Hepatocyte (in vitro differentiated cells): ENCODE measurements at regions not wholly inside any gene's neighbourhood (a gene's known extent, or its start where the extent isn't known, plus 50 kb on each side); places are given as distances from the start of the nearest gene placed in this dataset.
A peak's percentile ranks its signal among the peaks of the same experiment; 100 is the strongest.

Experiments
- DNase-seq: peaks from one replicate; pipeline ENCODE4 v3.0.0-alpha.2; 2016; ENCODE audit warnings: low spot score
- H2AFZ ChIP-seq: fragments of 200-600 bp; sonication (generic); 2 replicates; pipeline ENCODE4 v1.6.0; 2016; ENCODE audit warnings: antibody characterized with exemption, mild to moderate bottlenecking
- H3K27ac ChIP-seq: fragments of 200-600 bp; sonication (generic); 2 replicates; pipeline ENCODE4 v1.5.1; 2016; ENCODE audit warnings: mild to moderate bottlenecking
- H3K27me3 ChIP-seq: fragments of 200-600 bp; sonication (generic); 2 replicates; pipeline ENCODE4 v1.6.1; 2016
- H3K36me3 ChIP-seq: fragments of 200-600 bp; sonication (generic); replicated peaks from 2 replicates; pipeline ENCODE4 v1.5.1; 2016; ENCODE audit warnings: low read depth; ENCODE audit not compliant: insufficient read depth
- H3K4me1 ChIP-seq: fragments of 200-600 bp; sonication (generic); 2 replicates; pipeline ENCODE4 v1.5.1; 2016; ENCODE audit warnings: mild to moderate bottlenecking, moderate library complexity; ENCODE audit not compliant: insufficient read depth
- H3K4me2 ChIP-seq: fragments of 200-600 bp; sonication (generic); 2 replicates; pipeline ENCODE4 v1.6.0; 2016
- H3K4me3 ChIP-seq: fragments of 200-600 bp; sonication (generic); 2 replicates; pipeline ENCODE4 v1.5.1; 2016; ENCODE audit warnings: mild to moderate bottlenecking
- H3K79me2 ChIP-seq: fragments of 200-600 bp; sonication (generic); 2 replicates; pipeline ENCODE4 v1.6.0; 2017; ENCODE audit warnings: mild to moderate bottlenecking
- H3K9me2 ChIP-seq: fragments of 200-600 bp; sonication (generic); replicated peaks from 2 replicates; pipeline ENCODE4 v1.6.0; 2017; ENCODE audit warnings: mild to moderate bottlenecking; ENCODE audit not compliant: insufficient read depth
- H3K9me3 ChIP-seq: fragments of 200-600 bp; sonication (generic); 2 replicates; pipeline ENCODE4 v1.5.1; 2016; ENCODE audit warnings: low read depth, mild to moderate bottlenecking
- H4K20me1 ChIP-seq: fragments of 200-600 bp; sonication (generic); 2 replicates; pipeline ENCODE4 v1.6.0; 2016; ENCODE audit warnings: mild to moderate bottlenecking; ENCODE audit not compliant: insufficient read depth, poor library complexity, severe bottlenecking
- CTCF ChIP-seq: fragments of 200-600 bp; sonication (generic); IDR thresholded peaks from 2 replicates; pipeline ENCODE4 v1.5.1; 2016; ENCODE audit warnings: antibody characterized with exemption, mild to moderate bottlenecking; ENCODE audit not compliant: poor library complexity
- EZH2 ChIP-seq: fragments of 200-600 bp; sonication (generic); IDR thresholded peaks from 2 replicates; pipeline ENCODE4 v1.6.1; 2016; ENCODE audit warnings: antibody characterized with exemption, mild to moderate bottlenecking, borderline replicate concordance
- EZH2phosphoT487 ChIP-seq: fragments of 200-600 bp; sonication (generic); IDR thresholded peaks from one replicate; pipeline ENCODE4 v1.6.1; 2018; ENCODE audit warnings: antibody characterized with exemption, mild to moderate bottlenecking, low read depth, moderate library complexity; ENCODE audit not compliant: unreplicated experiment, severe bottlenecking
- WGBS: methylation state at CpG from one replicate; pipeline ENCODE4 v1.1.6; 2016; ENCODE audit warnings: low lambda C conversion rate; ENCODE audit errors: missing lambda C conversion rate; 5-methylcytosine and 5-hydroxymethylcytosine counted together

DNA sequence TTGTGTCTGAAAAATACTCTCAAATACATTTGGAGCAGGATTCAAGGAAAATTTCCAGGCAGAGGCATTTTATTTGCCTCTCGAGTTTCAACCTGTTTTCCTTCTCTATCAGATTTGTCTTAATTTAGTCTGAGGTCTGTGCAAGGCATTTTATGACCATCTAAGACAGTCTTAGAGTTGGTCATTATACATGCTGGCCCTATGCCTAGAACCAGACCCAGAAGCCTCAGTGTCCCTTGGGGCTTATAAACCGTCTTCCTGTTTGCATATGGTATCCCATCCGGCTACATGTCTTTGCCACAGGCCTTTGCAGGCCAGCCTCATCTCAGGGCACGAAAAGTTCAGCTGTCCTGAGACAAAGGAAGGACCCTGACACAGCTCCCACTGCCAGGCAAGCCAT, 346.1 kb downstream of the SIPA1L2 start:
- no peak overlapping the region for H3K4me3 ChIP-seq
- no peaks in the 10 kb centered on the region for H3K4me1 ChIP-seq
- H3K9me3 ChIP-seq, result no peaks in the 10 kb centered on the region
- no peaks in the 10 kb centered on the region for H3K36me3 ChIP-seq
- H3K27ac ChIP-seq, result no peak overlapping the region
- no peaks in the 10 kb centered on the region for H3K9me2 ChIP-seq
- 60% methylated on average over 4 of the region's 4 CpGs for WGBS
- H3K4me2 ChIP-seq, result no peak overlapping the region
- H3K79me2 ChIP-seq, result no peaks in the 10 kb centered on the region
- DNase-seq, result peak; percentile 43
- TF ChIP-seq EZH2, result no peak
- no peak for TF ChIP-seq CTCF
- no peak for TF ChIP-seq EZH2phosphoT487
- no peak overlapping the region for H2AFZ ChIP-seq
- no peaks in the 10 kb centered on the region for H3K27me3 ChIP-seq
- no peaks in the 10 kb centered on the region for H4K20me1 ChIP-seq

DNA sequence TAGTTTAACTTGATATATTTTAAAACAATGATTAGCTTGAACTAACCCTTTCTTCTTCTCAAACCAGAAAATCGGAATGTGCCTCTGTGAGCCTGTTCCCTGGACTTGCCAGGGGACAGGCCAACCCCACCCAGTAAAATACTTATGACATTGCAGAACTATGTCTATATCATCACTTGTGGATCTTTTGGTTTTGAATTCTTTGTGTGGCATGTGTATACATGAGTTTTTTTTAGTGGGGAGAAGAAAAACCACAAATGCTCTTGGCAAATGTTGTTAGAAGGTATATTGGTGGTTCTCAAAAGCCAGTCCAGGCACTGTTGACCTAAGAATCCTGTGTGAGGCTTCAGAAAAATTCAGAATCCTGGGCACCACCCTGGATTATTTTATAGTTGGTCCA, 347.4 kb downstream of the SIPA1L2 start:
- Histone ChIP-seq H2AFZ (no peak overlapping the region), H4K20me1 (no peaks in the 10 kb centered on the region), H3K27ac (no peak overlapping the region), H3K27me3 (no peaks in the 10 kb centered on the region), H3K4me1 (no peaks in the 10 kb centered on the region), H3K79me2 (no peaks in the 10 kb centered on the region), H3K4me2 (no peak overlapping the region), H3K4me3 (no peak overlapping the region), H3K9me3 (no peaks in the 10 kb centered on the region), H3K36me3 (no peaks in the 10 kb centered on the region), H3K9me2 (no peaks in the 10 kb centered on the region)
- TF ChIP-seq EZH2phosphoT487 (no peak), EZH2 (no peak), CTCF (no peak)
- WGBS, result 97% methylated on average over 1 of the region's 1 CpG
- no peak for DNase-seq

- Histone ChIP-seq H3K27me3 (no peaks in the 10 kb centered on the region), H3K27ac (no peak overlapping the region), H3K9me2 (no peaks in the 10 kb centered on the region), H4K20me1 (no peaks in the 10 kb centered on the region), H3K4me1 (no peaks in the 10 kb centered on the region), H3K4me3 (no peak overlapping the region), H3K79me2 (no peaks in the 10 kb centered on the region), H3K9me3 (no peaks in the 10 kb centered on the region), H2AFZ (no peak overlapping the region), H3K36me3 (no peaks in the 10 kb centered on the region), H3K4me2 (no peak overlapping the region)
- 57% methylated on average over 4 of the region's 4 CpGs for WGBS
- DNase-seq, result no peak
- TF ChIP-seq EZH2phosphoT487 (no peak), EZH2 (no peak), CTCF (no peak)
These were observed 349.0 kb downstream of the SIPA1L2 start for GRCh38 chr1:232280910-232281309.

GRCh38 chr1:232279909-232280400, 350.0 kb downstream of the SIPA1L2 start:
- no peak overlapping the region for H3K4me2 ChIP-seq
- TF ChIP-seq CTCF (no peak), EZH2 (no peak), EZH2phosphoT487 (no peak)
- H3K27ac ChIP-seq, result no peak overlapping the region
- H3K4me1 ChIP-seq, result no peaks in the 10 kb centered on the region
- H3K79me2 ChIP-seq, result no peaks in the 10 kb centered on the region
- 74% methylated on average over 3 of the region's 3 CpGs for WGBS
- no peaks in the 10 kb centered on the region for H3K36me3 ChIP-seq
- H3K27me3 ChIP-seq, result no peaks in the 10 kb centered on the region
- H4K20me1 ChIP-seq, result no peaks in the 10 kb centered on the region
- H3K9me2 ChIP-seq, result no peaks in the 10 kb centered on the region
- H3K4me3 ChIP-seq, result no peak overlapping the region
- H3K9me3 ChIP-seq, result no peaks in the 10 kb centered on the region
- no peak for DNase-seq
- H2AFZ ChIP-seq, result no peak overlapping the region
